RWPE2 (cell line): ENCODE measurements at regions not wholly inside any gene's neighbourhood (a gene's known extent, or its start where the extent isn't known, plus 50 kb on each side); places are given as distances from the start of the nearest gene placed in this dataset.

Source experiments
- ATAC-seq: fragments of 200-7000 bp; cut with Tn5 transposase; 3 replicates; pipeline ENCODE4 v1.9.1; 2021; ENCODE audit warnings: low read depth
- DNase-seq: peaks from one replicate; pipeline ENCODE4 v3.0.0-alpha.2; 2020; ENCODE audit warnings: low spot score
- H3K27ac ChIP-seq: fragments of 450-650 bp; 2 replicates; pipeline ENCODE4 v1.5.1; 2017; ENCODE audit warnings: mild to moderate bottlenecking; ENCODE audit not compliant: poor library complexity, severe bottlenecking
- H3K27me3 ChIP-seq: fragments of 250-450 bp; sonication (Bioruptor Pico); 2 replicates; pipeline ENCODE4 v1.5.1; 2021; ENCODE audit warnings: mild to moderate bottlenecking, moderate library complexity; ENCODE audit not compliant: insufficient read depth, poor library complexity, severe bottlenecking
- H3K36me3 ChIP-seq: fragments of 250-450 bp; sonication (Bioruptor Pico); 2 replicates; pipeline ENCODE4 v1.5.1; 2020; ENCODE audit warnings: low read depth, mild to moderate bottlenecking, moderate library complexity
- H3K4me1 ChIP-seq: fragments of 250-450 bp; sonication (Bioruptor Pico); 2 replicates; pipeline ENCODE4 v1.5.1; 2021; ENCODE audit warnings: mild to moderate bottlenecking, moderate library complexity; ENCODE audit not compliant: insufficient read depth, poor library complexity, severe bottlenecking
- H3K4me3 ChIP-seq: fragments of 250-450 bp; sonication (Bioruptor Pico); 2 replicates; pipeline ENCODE4 v1.5.1; 2021; ENCODE audit warnings: mild to moderate bottlenecking, moderate library complexity; ENCODE audit not compliant: severe bottlenecking
- H3K9me3 ChIP-seq: fragments of 250-450 bp; sonication (Bioruptor Pico); 2 replicates; pipeline ENCODE4 v1.5.1; 2021; ENCODE audit warnings: mild to moderate bottlenecking, moderate library complexity; ENCODE audit not compliant: severe bottlenecking
- CTCF ChIP-seq: fragments of 450-650 bp; IDR thresholded peaks from one replicate; pipeline ENCODE4 v1.5.1; 2017; ENCODE audit warnings: mild to moderate bottlenecking, moderate library complexity; ENCODE audit not compliant: poor library complexity, severe bottlenecking

- peak; percentile 99 for ATAC-seq
- Histone ChIP-seq H3K9me3 (no peaks in the 10 kb centered on the region), H3K4me1 (peaks cover 16% of the 10 kb centered on the region), H3K36me3 (peaks cover 8% of the 10 kb centered on the region), H3K4me3 (no peak overlapping the region), H3K27ac (peak overlapping the region; percentile 87), H3K27me3 (no peaks in the 10 kb centered on the region)
- DNase-seq: peak; percentile 68
- TF ChIP-seq CTCF: no peak
Observed at GRCh38 chr4:102429553-102429952, 71.6 kb upstream of the NFKB1 start.

- Histone ChIP-seq H3K9me3 (no peaks in the 10 kb centered on the region), H3K36me3 (peaks cover 8% of the 10 kb centered on the region), H3K4me3 (peak overlapping the region; percentile 50), H3K27me3 (no peaks in the 10 kb centered on the region), H3K27ac (peak overlapping the region; percentile 87), H3K4me1 (peaks cover 16% of the 10 kb centered on the region)
- DNase-seq (no peak), ATAC-seq (no peak)
- TF ChIP-seq CTCF: no peak
Observed at GRCh38 chr4:102430461-102430910, 70.7 kb upstream of the NFKB1 start.

- H3K36me3 ChIP-seq: peaks cover 8% of the 10 kb centered on the region
- peak overlapping the region; percentile 50 for H3K4me3 ChIP-seq
- no peak for ATAC-seq
- H3K27ac ChIP-seq: peak overlapping the region; percentile 87
- no peak for DNase-seq
- no peaks in the 10 kb centered on the region for H3K27me3 ChIP-seq
- TF ChIP-seq CTCF: peak; percentile 78
- H3K4me1 ChIP-seq: peaks cover 16% of the 10 kb centered on the region
- H3K9me3 ChIP-seq: no peaks in the 10 kb centered on the region
Observed at GRCh38 chr4:102431608-102431961, 69.6 kb upstream of the NFKB1 start.

GRCh38 chr4:102437111-102437510 is 64.0 kb upstream of the NFKB1 start:
- Histone ChIP-seq H3K27me3 (no peaks in the 10 kb centered on the region), H3K27ac (no peak overlapping the region), H3K4me1 (peaks cover 15% of the 10 kb centered on the region), H3K36me3 (no peaks in the 10 kb centered on the region), H3K9me3 (no peaks in the 10 kb centered on the region), H3K4me3 (no peak overlapping the region)
- DNase-seq (no peak), ATAC-seq (no peak)
- TF ChIP-seq CTCF: no peak

GRCh38 chr4:102438396-102439235 is 62.5 kb upstream of the NFKB1 start:
- Histone ChIP-seq H3K4me3 (no peak overlapping the region), H3K27ac (peak overlapping the region; percentile 17)
- peak; percentile 34; the same call in 1 of the 3 replicates for ATAC-seq

More at GRCh38 chr4:102438396-102439235, 62.5 kb upstream of the NFKB1 start:
- no peaks in the 10 kb centered on the region for H3K9me3 ChIP-seq
- no peaks in the 10 kb centered on the region for H3K36me3 ChIP-seq
- no peaks in the 10 kb centered on the region for H3K27me3 ChIP-seq
- no peak for TF ChIP-seq CTCF
- peaks cover 15% of the 10 kb centered on the region for H3K4me1 ChIP-seq
- DNase-seq: no peak
